ENCODE measurements at regions not wholly inside any gene's neighbourhood (a gene's known extent, or its start where the extent isn't known, plus 50 kb on each side); places are given as distances from the start of the nearest gene placed in this dataset.

GRCh38 chr1:187114792-187115191 lies 286.0 kb downstream of the PLA2G4A start:
- TF ChIP-seq EZH2phosphoT487 (IDR thresholded peaks at IDR 0.05; ENCODE audit: low read depth) = no peak
- TF ChIP-seq, protein P1, sequence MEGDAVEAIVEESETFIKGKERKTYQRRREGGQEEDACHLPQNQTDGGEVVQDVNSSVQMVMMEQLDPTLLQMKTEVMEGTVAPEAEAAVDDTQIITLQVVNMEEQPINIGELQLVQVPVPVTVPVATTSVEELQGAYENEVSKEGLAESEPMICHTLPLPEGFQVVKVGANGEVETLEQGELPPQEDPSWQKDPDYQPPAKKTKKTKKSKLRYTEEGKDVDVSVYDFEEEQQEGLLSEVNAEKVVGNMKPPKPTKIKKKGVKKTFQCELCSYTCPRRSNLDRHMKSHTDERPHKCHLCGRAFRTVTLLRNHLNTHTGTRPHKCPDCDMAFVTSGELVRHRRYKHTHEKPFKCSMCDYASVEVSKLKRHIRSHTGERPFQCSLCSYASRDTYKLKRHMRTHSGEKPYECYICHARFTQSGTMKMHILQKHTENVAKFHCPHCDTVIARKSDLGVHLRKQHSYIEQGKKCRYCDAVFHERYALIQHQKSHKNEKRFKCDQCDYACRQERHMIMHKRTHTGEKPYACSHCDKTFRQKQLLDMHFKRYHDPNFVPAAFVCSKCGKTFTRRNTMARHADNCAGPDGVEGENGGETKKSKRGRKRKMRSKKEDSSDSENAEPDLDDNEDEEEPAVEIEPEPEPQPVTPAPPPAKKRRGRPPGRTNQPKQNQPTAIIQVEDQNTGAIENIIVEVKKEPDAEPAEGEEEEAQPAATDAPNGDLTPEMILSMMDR (IDR thresholded peaks at IDR 0.05; ENCODE audit: low read depth, low read length) = no peak
- no peaks in the 10 kb centered on the region; the same call in 1 of the 2 replicates for H4K20me1 ChIP-seq (ENCODE audit: insufficient read depth, low read length)
- no peak overlapping the region for H3K4me2 ChIP-seq (ENCODE audit: low read length)
- H2AFZ ChIP-seq (ENCODE audit: low read depth, low read length) = no peak overlapping the region
- no peaks in the 10 kb centered on the region for H3K79me2 ChIP-seq (ENCODE audit: low read length)
- no peaks in the 10 kb centered on the region for H3K4me1 ChIP-seq (ENCODE audit: low read length)
- H3K27ac ChIP-seq (ENCODE audit: low read length) = no peak overlapping the region
- no peaks in the 10 kb centered on the region for H3K36me3 ChIP-seq (replicated peaks; ENCODE audit: low read depth, low read length)
- H3K4me3 ChIP-seq (ENCODE audit: low read length) = no peak overlapping the region
- H3K9me3 ChIP-seq (ENCODE audit: insufficient read depth, low read length) = no peaks in the 10 kb centered on the region
- no peak overlapping the region for H3K9ac ChIP-seq (ENCODE audit: low read length)
- no peaks in the 10 kb centered on the region for H3K27me3 ChIP-seq (ENCODE audit: low read depth, low read length)

DNA sequence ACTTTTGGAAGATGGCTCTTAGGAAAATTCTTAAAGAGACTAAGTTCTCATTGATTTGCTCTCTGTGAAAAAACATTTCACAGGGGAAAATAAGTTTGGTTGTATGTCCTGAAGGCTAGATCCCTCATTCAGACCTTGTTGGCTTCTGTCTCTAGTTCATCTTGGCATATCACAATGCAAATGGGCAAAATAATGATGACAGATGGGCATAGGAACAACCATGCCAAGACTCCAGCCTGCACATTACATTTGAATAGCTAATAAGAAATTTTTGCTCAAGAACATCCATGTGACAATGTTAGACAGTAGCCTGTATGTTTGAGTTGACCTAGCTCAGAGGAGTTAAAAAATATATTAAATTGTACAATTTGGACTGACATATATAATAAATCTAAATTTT lies 292.9 kb downstream of the PLA2G4A start:
- Histone ChIP-seq H3K36me3 (replicated peaks; ENCODE audit: low read depth, low read length) (no peaks in the 10 kb centered on the region), H3K27ac (ENCODE audit: low read length) (no peak overlapping the region), H4K20me1 (ENCODE audit: insufficient read depth, low read length) (no peaks in the 10 kb centered on the region), H3K9ac (ENCODE audit: low read length) (no peak overlapping the region), H3K27me3 (ENCODE audit: low read depth, low read length) (no peaks in the 10 kb centered on the region), H3K4me2 (ENCODE audit: low read length) (no peak overlapping the region), H3K79me2 (ENCODE audit: low read length) (no peaks in the 10 kb centered on the region), H3K4me1 (ENCODE audit: low read length) (peaks cover 6% of the 10 kb centered on the region), H2AFZ (ENCODE audit: low read depth, low read length) (no peak overlapping the region), H3K9me3 (ENCODE audit: insufficient read depth, low read length) (no peaks in the 10 kb centered on the region), H3K4me3 (ENCODE audit: low read length) (no peak overlapping the region)
- TF ChIP-seq, protein P1 (IDR thresholded peaks at IDR 0.05; ENCODE audit: low read depth, low read length) = no peak
- TF ChIP-seq EZH2phosphoT487 (IDR thresholded peaks at IDR 0.05; ENCODE audit: low read depth) = no peak

GRCh38 chr1:187122566-187122965 lies 293.8 kb downstream of the PLA2G4A start:
- Histone ChIP-seq H3K4me2 (ENCODE audit: low read length) (no peak overlapping the region), H3K79me2 (ENCODE audit: low read length) (no peaks in the 10 kb centered on the region), H3K4me3 (ENCODE audit: low read length) (no peak overlapping the region), H3K36me3 (replicated peaks; ENCODE audit: low read depth, low read length) (no peaks in the 10 kb centered on the region), H3K9me3 (ENCODE audit: insufficient read depth, low read length) (no peaks in the 10 kb centered on the region), H3K9ac (ENCODE audit: low read length) (no peak overlapping the region), H3K27me3 (ENCODE audit: low read depth, low read length) (no peaks in the 10 kb centered on the region), H3K4me1 (ENCODE audit: low read length) (peaks cover 6% of the 10 kb centered on the region), H3K27ac (ENCODE audit: low read length) (no peak overlapping the region), H4K20me1 (ENCODE audit: insufficient read depth, low read length) (no peaks in the 10 kb centered on the region), H2AFZ (ENCODE audit: low read depth, low read length) (no peak overlapping the region)
- TF ChIP-seq, protein P1 (IDR thresholded peaks at IDR 0.05; ENCODE audit: low read depth, low read length) = no peak
- TF ChIP-seq EZH2phosphoT487 (IDR thresholded peaks at IDR 0.05; ENCODE audit: low read depth) = no peak

DNA sequence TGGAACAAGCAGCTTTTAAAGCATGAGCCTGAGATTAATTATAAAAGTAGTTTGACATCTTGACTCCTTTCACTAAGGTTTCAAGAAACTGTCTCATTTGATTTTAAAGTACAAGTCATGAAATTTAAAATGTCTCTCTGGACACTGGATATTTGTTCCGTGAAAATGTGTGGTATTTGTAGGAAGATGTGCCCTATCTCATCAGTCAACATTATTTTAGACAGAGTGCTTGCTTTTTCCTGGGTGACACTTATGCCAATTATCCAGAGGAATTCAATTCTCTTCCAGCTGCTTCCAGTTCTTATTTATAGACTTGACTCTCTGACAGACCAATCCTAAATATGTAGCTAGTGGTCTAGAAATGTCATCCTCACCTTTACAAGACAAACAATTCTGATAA lies 300.4 kb downstream of the PLA2G4A start:
- H3K4me3 ChIP-seq (ENCODE audit: low read length) = no peak overlapping the region
- H3K9ac ChIP-seq (ENCODE audit: low read length) = no peak overlapping the region
- H3K27ac ChIP-seq (ENCODE audit: low read length) = no peak overlapping the region
- H3K4me2 ChIP-seq (ENCODE audit: low read length) = no peak overlapping the region
- H3K9me3 ChIP-seq (ENCODE audit: insufficient read depth, low read length) = no peaks in the 10 kb centered on the region
- no peak for TF ChIP-seq EZH2phosphoT487 (IDR thresholded peaks at IDR 0.05; ENCODE audit: low read depth)
- TF ChIP-seq, protein P1 (IDR thresholded peaks at IDR 0.05; ENCODE audit: low read depth, low read length) = no peak
- no peaks in the 10 kb centered on the region for H3K27me3 ChIP-seq (ENCODE audit: low read depth, low read length)
- no peaks in the 10 kb centered on the region for H3K79me2 ChIP-seq (ENCODE audit: low read length)
- no peaks in the 10 kb centered on the region for H3K4me1 ChIP-seq (ENCODE audit: low read length)
- H4K20me1 ChIP-seq (ENCODE audit: insufficient read depth, low read length) = no peaks in the 10 kb centered on the region
- H3K36me3 ChIP-seq (replicated peaks; ENCODE audit: low read depth, low read length) = no peaks in the 10 kb centered on the region
- H2AFZ ChIP-seq (ENCODE audit: low read depth, low read length) = no peak overlapping the region

Data from OCI-LY3 (cell line).